ENCODE measurements at regions not wholly inside any gene's neighbourhood (a gene's known extent, or its start where the extent isn't known, plus 50 kb on each side); places are given as distances from the start of the nearest gene placed in this dataset.
A peak's percentile ranks its signal among the peaks of the same experiment; 100 is the strongest.

DNA sequence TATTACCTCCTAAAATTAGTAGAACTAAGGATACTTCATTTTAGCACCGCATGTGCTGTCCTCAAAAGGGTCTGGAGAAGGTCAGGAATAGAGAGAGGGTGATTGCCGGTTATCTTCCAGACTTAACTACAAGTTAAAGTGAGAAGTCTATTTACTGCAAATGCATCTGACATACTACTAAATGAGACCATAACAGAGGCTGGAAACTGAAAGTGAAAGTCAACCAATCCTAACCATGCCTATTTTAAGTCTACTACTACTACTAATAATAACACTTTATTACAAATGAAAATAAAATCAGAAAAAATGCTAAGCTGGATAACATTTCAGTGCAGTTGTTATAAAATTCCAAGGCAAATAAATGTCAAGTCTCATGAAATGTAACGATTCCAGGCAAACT, 244.7 kb downstream of the KIF20B start:
- Histone ChIP-seq H3K36me3 (replicated peaks in 1 of 2; ENCODE audit: control insufficient read depth in 1 of 2, insufficient read depth in 2 of 2, low read length in 2 of 2) (no peaks in the 10 kb centered on the region), H3K27ac (ENCODE audit: extremely low read length, insufficient read depth, low read length) (no peak overlapping the region), H3K4me1 (ENCODE audit: insufficient read depth, low read length) (no peaks in the 10 kb centered on the region), H3K9ac (ENCODE audit: insufficient read depth, low read depth, low read length) (no peak overlapping the region), H3K27me3 (ENCODE audit: control insufficient read depth in 1 of 2, insufficient read depth in 2 of 2, low read length in 2 of 2) (no peaks in the 10 kb centered on the region), H3K4me3 (replicated peaks in 1 of 3; ENCODE audit: insufficient read depth in 1 of 3, low read depth in 2 of 3, low read length in 3 of 3) (peak overlapping the region in 1 of 3 experiments; percentile 10; a peak in 2 of 6 replicates), H2AFZ (ENCODE audit: low read length) (no peak overlapping the region), H4K20me1 (ENCODE audit: insufficient read depth, low read length) (no peaks in the 10 kb centered on the region), H3K9me3 (ENCODE audit: low read length) (no peaks in the 10 kb centered on the region), H3K4me2 (ENCODE audit: low read depth, low read length) (0 out of 2 replicates have a peak overlapping the region, but pooled peaks have one; percentile 11), H3K79me2 (ENCODE audit: insufficient read depth, low read length) (no peaks in the 10 kb centered on the region)
- WGBS (ENCODE audit: low lambda C conversion rate), result 1% methylated on average over 3 of the region's 3 CpGs
- FAIRE-seq (no peak), DNase-seq (ENCODE audit: low spot score) (no peak), ATAC-seq (no peak)
- ChIA-PET POLR2A (no interaction called here), CTCF (ENCODE audit: low intra/inter-chr PET ratio, low total read pairs) (no interaction called here)
- no TSS peak for BruUV-seq (replicated peaks)
- TF ChIP-seq ZNF354B (CRISPR knock-in tag; IDR thresholded peaks at IDR 0.05) (no peak), ZSCAN31 (CRISPR knock-in tag; IDR thresholded peaks at IDR 0.05; ENCODE audit: low read depth) (no peak), ZNF7 (CRISPR knock-in tag; IDR thresholded peaks at IDR 0.05) (no peak), ZNF570 (CRISPR knock-in tag; IDR thresholded peaks at IDR 0.05; ENCODE audit: borderline replicate concordance) (no peak), KAT2B (IDR thresholded peaks at IDR 0.05; ENCODE audit: borderline replicate concordance, low read depth, low read length) (no peak)
- TF ChIP-seq, protein P1, sequence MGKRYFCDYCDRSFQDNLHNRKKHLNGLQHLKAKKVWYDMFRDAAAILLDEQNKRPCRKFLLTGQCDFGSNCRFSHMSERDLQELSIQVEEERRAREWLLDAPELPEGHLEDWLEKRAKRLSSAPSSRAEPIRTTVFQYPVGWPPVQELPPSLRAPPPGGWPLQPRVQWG (CRISPR knock-in tag; IDR thresholded peaks at IDR 0.05; ENCODE audit: borderline replicate concordance, low read depth), result no peak
- intact Hi-C loops (cut with micrococcal nuclease; ENCODE audit: unreplicated experiment), result loop anchor here (10.0 kb wide), 1 partner anchor 151 kb away; no protein-coding TSS in a partner anchor
- in situ Hi-C loops (cut with HindIII; ENCODE audit: extremely low pct_ligation_motif_present, low pct_unique_long_range_greater_than_20kb), result loop anchor here (10.0 kb wide), 1 partner anchor 151 kb away; no protein-coding TSS in a partner anchor

DNA sequence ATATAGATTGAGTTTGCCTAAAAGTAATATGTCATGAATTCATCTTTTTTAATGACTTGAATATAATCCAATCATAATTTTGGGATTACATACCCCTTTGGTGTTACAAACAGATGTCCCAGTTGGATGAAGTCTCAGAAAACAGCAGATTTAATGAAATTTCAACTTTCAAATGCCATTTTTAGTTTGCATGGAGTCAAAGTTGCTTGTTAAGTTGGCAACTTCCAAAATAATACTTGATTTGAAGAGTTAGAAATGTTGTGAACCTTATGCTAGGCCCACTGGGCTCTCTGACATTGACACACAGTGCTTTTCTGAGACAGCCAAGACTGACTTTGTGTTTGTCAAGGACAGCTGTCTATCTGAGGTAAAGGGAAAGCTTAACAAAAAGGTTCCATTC, 248.1 kb downstream of the KIF20B start:
- Histone ChIP-seq H3K27ac (ENCODE audit: extremely low read length, insufficient read depth, low read length) (no peak overlapping the region), H4K20me1 (ENCODE audit: insufficient read depth, low read length) (no peaks in the 10 kb centered on the region), H3K27me3 (ENCODE audit: control insufficient read depth in 1 of 2, insufficient read depth in 2 of 2, low read length in 2 of 2) (no peaks in the 10 kb centered on the region), H3K36me3 (replicated peaks in 1 of 2; ENCODE audit: control insufficient read depth in 1 of 2, insufficient read depth in 2 of 2, low read length in 2 of 2) (no peaks in the 10 kb centered on the region), H3K9ac (ENCODE audit: insufficient read depth, low read depth, low read length) (no peak overlapping the region), H3K9me3 (ENCODE audit: low read length) (no peaks in the 10 kb centered on the region), H3K4me3 (replicated peaks in 1 of 3; ENCODE audit: insufficient read depth in 1 of 3, low read depth in 2 of 3, low read length in 3 of 3) (no peak overlapping the region), H2AFZ (ENCODE audit: low read length) (no peak overlapping the region), H3K4me1 (ENCODE audit: insufficient read depth, low read length) (no peaks in the 10 kb centered on the region), H3K4me2 (ENCODE audit: low read depth, low read length) (no peak overlapping the region), H3K79me2 (ENCODE audit: insufficient read depth, low read length) (no peaks in the 10 kb centered on the region)
- intact Hi-C loops (cut with micrococcal nuclease; ENCODE audit: unreplicated experiment) (loop anchor here (10.0 kb wide), 1 partner anchor 155 kb away; no protein-coding TSS in a partner anchor), in situ Hi-C loops (cut with HindIII; ENCODE audit: extremely low pct_ligation_motif_present, low pct_unique_long_range_greater_than_20kb) (loop anchor here (10.0 kb wide), 1 partner anchor 155 kb away; no protein-coding TSS in a partner anchor)
- POLR2A ChIA-PET, result no interaction called here
- no peak for DNase-seq (ENCODE audit: low spot score)
- ATAC-seq, result no peak
- CTCF ChIA-PET (ENCODE audit: low intra/inter-chr PET ratio, low total read pairs), result no interaction called here
- FAIRE-seq, result no peak
- BruUV-seq (replicated peaks), result no TSS peak
- TF ChIP-seq, protein P2, sequence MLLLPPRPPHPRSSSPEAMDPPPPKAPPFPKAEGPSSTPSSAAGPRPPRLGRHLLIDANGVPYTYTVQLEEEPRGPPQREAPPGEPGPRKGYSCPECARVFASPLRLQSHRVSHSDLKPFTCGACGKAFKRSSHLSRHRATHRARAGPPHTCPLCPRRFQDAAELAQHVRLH (CRISPR knock-in tag; IDR thresholded peaks at IDR 0.05; ENCODE audit: borderline replicate concordance, low read depth), result no peak
- no peak for TF ChIP-seq SUZ12 (IDR thresholded peaks at IDR 0.05; ENCODE audit: low read depth, low read length)
- TF ChIP-seq, protein P3, sequence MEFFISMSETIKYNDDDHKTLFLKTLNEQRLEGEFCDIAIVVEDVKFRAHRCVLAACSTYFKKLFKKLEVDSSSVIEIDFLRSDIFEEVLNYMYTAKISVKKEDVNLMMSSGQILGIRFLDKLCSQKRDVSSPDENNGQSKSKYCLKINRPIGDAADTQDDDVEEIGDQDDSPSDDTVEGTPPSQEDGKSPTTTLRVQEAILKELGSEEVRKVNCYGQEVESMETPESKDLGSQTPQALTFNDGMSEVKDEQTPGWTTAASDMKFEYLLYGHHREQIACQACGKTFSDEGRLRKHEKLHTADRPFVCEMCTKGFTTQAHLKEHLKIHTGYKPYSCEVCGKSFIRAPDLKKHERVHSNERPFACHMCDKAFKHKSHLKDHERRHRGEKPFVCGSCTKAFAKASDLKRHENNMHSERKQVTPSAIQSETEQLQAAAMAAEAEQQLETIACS (CRISPR knock-in tag; IDR thresholded peaks at IDR 0.05), result no peak
- no peak for TF ChIP-seq ZNF776 (CRISPR knock-in tag; IDR thresholded peaks at IDR 0.05)
- TF ChIP-seq CC2D1A (CRISPR knock-in tag; IDR thresholded peaks at IDR 0.05), result no peak
- no peak for TF ChIP-seq CBX2 (IDR thresholded peaks at IDR 0.05; ENCODE audit: low read depth, low read length)
- no peak for TF ChIP-seq CBX2 (CRISPR knock-in tag; IDR thresholded peaks at IDR 0.05; ENCODE audit: low read depth)
- no peak for TF ChIP-seq KDM1A (CRISPR knock-in tag; IDR thresholded peaks at IDR 0.05)
- no peak for TF ChIP-seq BRCA1 (CRISPR knock-in tag; IDR thresholded peaks at IDR 0.05)
- TF ChIP-seq ZNF335 (CRISPR knock-in tag; IDR thresholded peaks at IDR 0.05), result no peak
- TF ChIP-seq REPIN1 (CRISPR knock-in tag; IDR thresholded peaks at IDR 0.05; ENCODE audit: borderline replicate concordance, low read depth), result no peak
- TF ChIP-seq SNAPC2 (CRISPR knock-in tag; IDR thresholded peaks at IDR 0.05), result no peak
- TF ChIP-seq ZNF431 (CRISPR knock-in tag; IDR thresholded peaks at IDR 0.05; ENCODE audit: borderline replicate concordance, low read depth), result no peak

Data from HepG2 (cell line).